ENCODE measurements at regions not wholly inside any gene's neighbourhood (a gene's known extent, or its start where the extent isn't known, plus 50 kb on each side); places are given as distances from the start of the nearest gene placed in this dataset.
"Not testable (repeated sequence)": the region's sequence is repeated elsewhere in the genome, so short reads cannot be mapped to it uniquely, and the experiment has no call there.

- H3K36me3 Mint-ChIP-seq (ENCODE audit: low read depth, unreplicated experiment): peaks cover 3% of the 10 kb centered on the region
- no peak for DNase-seq (ENCODE audit: low spot score)
- H3K4me1 Mint-ChIP-seq (ENCODE audit: unreplicated experiment): no peaks in the 10 kb centered on the region
- no peaks in the 10 kb centered on the region for H3K27me3 Mint-ChIP-seq (ENCODE audit: unreplicated experiment)
- H3K27ac Mint-ChIP-seq (ENCODE audit: unreplicated experiment): no peak overlapping the region
- H3K9me3 Mint-ChIP-seq (ENCODE audit: unreplicated experiment): peaks cover 3% of the 10 kb centered on the region
- TF ChIP-seq CTCF (IDR thresholded peaks at IDR 0.05; ENCODE audit: unreplicated experiment): no peak
- H3K4me3 Mint-ChIP-seq (ENCODE audit: unreplicated experiment): no peak overlapping the region
Measured at GRCh38 chr7:69211739-69212138, 386.5 kb upstream of the AUTS2 start.

- Mint-ChIP-seq H3K27ac (ENCODE audit: unreplicated experiment) (no peak overlapping the region), H3K27me3 (ENCODE audit: unreplicated experiment) (no peaks in the 10 kb centered on the region), H3K36me3 (ENCODE audit: low read depth, unreplicated experiment) (peaks cover 3% of the 10 kb centered on the region), H3K4me3 (ENCODE audit: unreplicated experiment) (no peak overlapping the region), H3K9me3 (ENCODE audit: unreplicated experiment) (peaks cover 7% of the 10 kb centered on the region), H3K4me1 (ENCODE audit: unreplicated experiment) (no peaks in the 10 kb centered on the region)
- no peak for TF ChIP-seq CTCF (IDR thresholded peaks at IDR 0.05; ENCODE audit: unreplicated experiment)
- DNase-seq (ENCODE audit: low spot score): no peak
Measured at GRCh38 chr7:69213878-69214277, 384.4 kb upstream of the AUTS2 start.

GRCh38 chr7:69215516-69215915, 382.8 kb upstream of the AUTS2 start:
- not testable (repeated sequence) for H3K27ac Mint-ChIP-seq (ENCODE audit: unreplicated experiment); H3K4me1 Mint-ChIP-seq (ENCODE audit: unreplicated experiment); DNase-seq (ENCODE audit: low spot score); H3K36me3 Mint-ChIP-seq (ENCODE audit: low read depth, unreplicated experiment); H3K27me3 Mint-ChIP-seq (ENCODE audit: unreplicated experiment); H3K4me3 Mint-ChIP-seq (ENCODE audit: unreplicated experiment)
- H3K9me3 Mint-ChIP-seq (ENCODE audit: unreplicated experiment): peaks cover 11% of the 10 kb centered on the region

GRCh38 chr7:69217516-69218350, 380.5 kb upstream of the AUTS2 start:
- peaks cover 23% of the 10 kb centered on the region for H3K9me3 Mint-ChIP-seq (ENCODE audit: unreplicated experiment)
- H3K4me1 Mint-ChIP-seq (ENCODE audit: unreplicated experiment): no peaks in the 10 kb centered on the region
- no peaks in the 10 kb centered on the region for H3K27me3 Mint-ChIP-seq (ENCODE audit: unreplicated experiment)
- H3K4me3 Mint-ChIP-seq (ENCODE audit: unreplicated experiment): no peak overlapping the region
- DNase-seq (ENCODE audit: low spot score): no peak
- peaks cover 3% of the 10 kb centered on the region for H3K36me3 Mint-ChIP-seq (ENCODE audit: low read depth, unreplicated experiment)
- TF ChIP-seq CTCF (IDR thresholded peaks at IDR 0.05; ENCODE audit: unreplicated experiment): no peak
- H3K27ac Mint-ChIP-seq (ENCODE audit: unreplicated experiment): no peak overlapping the region

- TF ChIP-seq CTCF (IDR thresholded peaks at IDR 0.05; ENCODE audit: unreplicated experiment): no peak
- peaks cover 23% of the 10 kb centered on the region for H3K9me3 Mint-ChIP-seq (ENCODE audit: unreplicated experiment)
- no peak overlapping the region for H3K27ac Mint-ChIP-seq (ENCODE audit: unreplicated experiment)
- DNase-seq (ENCODE audit: low spot score): no peak
- H3K4me1 Mint-ChIP-seq (ENCODE audit: unreplicated experiment): no peaks in the 10 kb centered on the region
- no peak overlapping the region for H3K4me3 Mint-ChIP-seq (ENCODE audit: unreplicated experiment)
- no peaks in the 10 kb centered on the region for H3K27me3 Mint-ChIP-seq (ENCODE audit: unreplicated experiment)
- H3K36me3 Mint-ChIP-seq (ENCODE audit: low read depth, unreplicated experiment): peaks cover 3% of the 10 kb centered on the region
Measured at GRCh38 chr7:69218576-69218975, 379.7 kb upstream of the AUTS2 start.
